Esophagus squamous epithelium (tissue), 5 donors: ENCODE measurements at regions not wholly inside any gene's neighbourhood (a gene's known extent, or its start where the extent isn't known, plus 50 kb on each side); places are given as distances from the start of the nearest gene placed in this dataset.
"Not testable (repeated sequence)": the region's sequence is repeated elsewhere in the genome, so short reads cannot be mapped to it uniquely, and the experiment has no call there.

ENCODE experiments used
- DNase-seq: peaks from one replicate; lab custom pipeline; 2025; lab: John Stamatoyannopoulos, UW
- H3K27ac ChIP-seq, 4 donors: fragments of 200-600 bp; sonication (generic); one replicate each; pipeline ENCODE4 v1.5.1; 2016 to 2019; ENCODE audit warnings: mild to moderate bottlenecking in 1 of 4
- H3K27me3 ChIP-seq, 4 donors: fragments of 200-600 bp; sonication (generic); 1 replicate in 3 of 4; 2 replicates in 1 of 4; pipeline versions ENCODE4 v1.5.1 to v1.6.0; 2017 to 2021; ENCODE audit warnings: antibody characterized with exemption in 1 of 4
- H3K36me3 ChIP-seq, 3 donors: fragments of 200-600 bp; sonication (generic); one replicate each; pipeline ENCODE4 v1.5.1; 2016 to 2019
- H3K4me1 ChIP-seq, 3 donors: fragments of 200-600 bp; sonication (generic); one replicate each; pipeline ENCODE4 v1.5.1; 2017 to 2019
- H3K4me3 ChIP-seq, 4 donors: fragments of 200-600 bp; sonication (generic); 1 replicate in 3 of 4; 2 replicates in 1 of 4; pipeline ENCODE4 v1.5.1; 2016 to 2019; ENCODE audit warnings: mild to moderate bottlenecking in 2 of 4, moderate library complexity in 1 of 4
- H3K9me3 ChIP-seq, 3 donors: fragments of 200-600 bp; sonication (generic); one replicate each; pipeline ENCODE4 v1.5.1; 2016 to 2019
- CTCF ChIP-seq, 6 experiments: fragments of 450-650 bp in 4 of 6; fragments of 200-600 bp in 2 of 6; sonication (generic) in 2 of 6; IDR thresholded peaks; one replicate each; pipeline ENCODE4 v1.5.1; 2016 to 2019; ENCODE audit warnings: antibody characterized with exemption in 6 of 6, mild to moderate bottlenecking in 4 of 6, moderate library complexity in 4 of 6
- POLR2A ChIP-seq, 4 donors: fragments of 450-650 bp; IDR thresholded peaks; one replicate each; pipeline ENCODE4 v1.6.1; 2017; ENCODE audit warnings: antibody characterized with exemption in 4 of 4, mild to moderate bottlenecking in 4 of 4, moderate library complexity in 3 of 4
- WGBS, 2 donors: methylation state at CpG; one replicate each; pipeline ENCODE4 v1.1.5; 2018; 5-methylcytosine and 5-hydroxymethylcytosine counted together
- intact Hi-C: fragments of 100-400 bp; cut with DNase I; formaldehyde crosslinking; loops from one replicate; pipeline ENCODE4 v1.15.0; 2022
- donor health status: DM: yes; HTN: yes; CAD: no.

GRCh38 chr7:9030976-9031375, 597.6 kb downstream of the NXPH1 start:
- no peak for DNase-seq
- Histone ChIP-seq H3K9me3 (no peaks in the 10 kb centered on the region), H3K4me3 (no peak overlapping the region), H3K4me1 (no peaks in the 10 kb centered on the region), H3K36me3 (no peaks in the 10 kb centered on the region), H3K27me3 (no peaks in the 10 kb centered on the region), H3K27ac (no peak overlapping the region)
- 54 to 56% methylated on average over 2 of the region's 2 CpGs for WGBS, 2 donors
- intact Hi-C loops: no loop called here
- TF ChIP-seq POLR2A (IDR thresholded peaks at IDR 0.05): no peak
- TF ChIP-seq CTCF (IDR thresholded peaks at IDR 0.05): no peak

- H3K9me3 ChIP-seq: no peaks in the 10 kb centered on the region
- DNase-seq: no peak
- H3K27ac ChIP-seq: no peak overlapping the region
- H3K36me3 ChIP-seq: no peaks in the 10 kb centered on the region
- H3K4me1 ChIP-seq: no peaks in the 10 kb centered on the region
- intact Hi-C loops: no loop called here
- H3K4me3 ChIP-seq: no peak overlapping the region
- WGBS, 2 donors: 70 to 73% methylated on average over 4 of the region's 4 CpGs
- H3K27me3 ChIP-seq: no peaks in the 10 kb centered on the region
- no peak for TF ChIP-seq POLR2A (IDR thresholded peaks at IDR 0.05)
- no peak for TF ChIP-seq CTCF (IDR thresholded peaks at IDR 0.05)
Measured at GRCh38 chr7:9031386-9031785, 598.0 kb downstream of the NXPH1 start.

GRCh38 chr7:9036080-9036479, 602.7 kb downstream of the NXPH1 start:
- DNase-seq: no peak
- Histone ChIP-seq H3K9me3 (no peaks in the 10 kb centered on the region), H3K27ac (no peak overlapping the region), H3K36me3 (no peaks in the 10 kb centered on the region), H3K4me1 (no peaks in the 10 kb centered on the region), H3K27me3 (no peaks in the 10 kb centered on the region), H3K4me3 (no peak overlapping the region)
- WGBS, 2 donors: 55% methylated on average over 3 of the region's 3 CpGs
- no peak for TF ChIP-seq CTCF (IDR thresholded peaks at IDR 0.05)
- no peak for TF ChIP-seq POLR2A (IDR thresholded peaks at IDR 0.05)
- intact Hi-C loops: no loop called here

- intact Hi-C loops: no loop called here
Measured at GRCh38 chr7:9071160-9071762, 637.9 kb downstream of the NXPH1 start.

GRCh38 chr7:9075774-9076173, 642.4 kb downstream of the NXPH1 start:
- H3K4me1 ChIP-seq, H3K27ac ChIP-seq, DNase-seq, H3K9me3 ChIP-seq, H3K4me3 ChIP-seq, H3K36me3 ChIP-seq, H3K27me3 ChIP-seq, intact Hi-C loops: not testable (repeated sequence)
- WGBS, 2 donors: 48 to 53% methylated on average over 1 of the region's 1 CpG

More at GRCh38 chr7:9071160-9071762, 637.9 kb downstream of the NXPH1 start:
- 63 to 71% methylated on average over 4 of the region's 4 CpGs for WGBS, 2 donors
- Histone ChIP-seq H3K9me3 (no peaks in the 10 kb centered on the region), H3K36me3 (no peaks in the 10 kb centered on the region), H3K4me1 (no peaks in the 10 kb centered on the region), H3K4me3 (no peak overlapping the region), H3K27ac (no peak overlapping the region), H3K27me3 (no peaks in the 10 kb centered on the region)
- TF ChIP-seq CTCF (IDR thresholded peaks at IDR 0.05) (no peak), POLR2A (IDR thresholded peaks at IDR 0.05) (no peak)
- DNase-seq: no peak

GRCh38 chr7:9082203-9082602, 648.8 kb downstream of the NXPH1 start:
- 38 to 41% methylated on average over 2 of the region's 2 CpGs for WGBS, 2 donors
- intact Hi-C loops: no loop called here
- Histone ChIP-seq H3K4me1 (no peaks in the 10 kb centered on the region), H3K4me3 (no peak overlapping the region), H3K27me3 (no peaks in the 10 kb centered on the region), H3K9me3 (no peaks in the 10 kb centered on the region), H3K36me3 (no peaks in the 10 kb centered on the region), H3K27ac (no peak overlapping the region)
- TF ChIP-seq CTCF (IDR thresholded peaks at IDR 0.05) (no peak), POLR2A (IDR thresholded peaks at IDR 0.05) (no peak)
- DNase-seq: no peak
